Dendritic cell treated with granulocyte-macrophage colony-stimulating factor and Interleukin-4, amounts not matched to agents 40 ng/mL and 50 ng/mL, for 4 days (primary cell): ENCODE measurements at regions not wholly inside any gene's neighbourhood (a gene's known extent, or its start where the extent isn't known, plus 50 kb on each side); places are given as distances from the start of the nearest gene placed in this dataset.

Source experiments
- H3K27ac Mint-ChIP-seq: one replicate; pipeline ENCODE4 v1.8.0; 2022; ENCODE audit warnings: mild to moderate bottlenecking, mixed read lengths
- H3K27me3 Mint-ChIP-seq: one replicate; pipeline ENCODE4 v1.8.0; 2022; ENCODE audit warnings: mild to moderate bottlenecking, mixed read lengths
- H3K36me3 Mint-ChIP-seq: one replicate; pipeline ENCODE4 v1.8.0; 2022; ENCODE audit warnings: low read depth, mixed read lengths
- H3K4me1 Mint-ChIP-seq: one replicate; pipeline ENCODE4 v1.8.0; 2022; ENCODE audit warnings: low read depth, mixed read lengths
- H3K4me3 Mint-ChIP-seq: one replicate; pipeline ENCODE4 v1.8.0; 2022; ENCODE audit warnings: mild to moderate bottlenecking, moderate library complexity, mixed read lengths
- H3K9me3 Mint-ChIP-seq: one replicate; pipeline ENCODE4 v1.8.0; 2022; ENCODE audit warnings: mixed read lengths
- intact Hi-C: fragments of 100-400 bp; cut with micrococcal nuclease; formaldehyde crosslinking; loops from one replicate; pipeline ENCODE4 v1.15.0; 2022

DNA sequence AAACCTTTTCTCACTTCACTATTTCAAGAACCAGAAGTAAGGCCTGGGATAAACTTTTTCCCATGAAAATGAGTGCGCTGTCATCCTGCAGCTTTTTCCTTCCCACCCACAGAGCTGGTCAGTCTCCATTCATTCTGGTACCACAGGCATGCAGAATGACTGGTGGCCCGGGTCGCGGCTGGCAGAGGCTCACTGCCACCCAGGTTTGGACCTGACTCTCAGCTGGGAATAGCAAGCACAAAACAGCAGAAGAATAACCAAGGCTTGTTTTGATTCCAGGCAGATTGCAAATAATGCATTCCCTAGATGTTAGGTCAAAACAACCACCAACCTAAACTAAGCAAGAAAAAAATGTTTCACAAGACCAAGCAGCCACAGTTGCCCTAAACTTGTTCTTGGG, 190.5 kb upstream of the NRP1 start:
- Mint-ChIP-seq H3K36me3 (no peaks in the 10 kb centered on the region), H3K27me3 (peaks cover 16% of the 10 kb centered on the region), H3K4me1 (peaks cover 38% of the 10 kb centered on the region), H3K4me3 (no peak overlapping the region), H3K27ac (peak overlapping the region; percentile 58), H3K9me3 (peaks cover 18% of the 10 kb centered on the region)
- intact Hi-C loops = loop anchor here (10.0 kb wide), 1 partner anchor 190 kb away; the partner anchor contains the start of gene NRP1

DNA sequence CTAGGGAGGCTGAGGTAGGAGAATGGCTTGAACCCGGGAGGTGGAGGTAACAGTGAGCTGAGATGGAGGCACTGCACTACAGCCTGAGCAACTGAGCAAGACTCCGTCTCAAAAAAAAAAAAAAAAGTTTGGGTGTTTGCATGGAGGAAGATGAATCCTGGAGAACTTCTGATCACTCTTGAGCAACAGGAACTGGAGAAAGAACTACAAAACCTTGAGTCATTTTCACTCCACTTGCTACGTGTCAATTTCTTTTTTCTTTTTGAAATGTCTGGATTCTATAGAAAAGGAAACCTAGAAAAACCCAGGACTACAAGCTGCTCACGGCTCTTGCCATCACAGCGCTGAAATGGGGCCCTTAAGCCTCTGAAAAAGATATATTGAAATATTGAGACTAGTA, 189.6 kb upstream of the NRP1 start:
- Mint-ChIP-seq H3K27ac (peak overlapping the region; percentile 58), H3K9me3 (peaks cover 18% of the 10 kb centered on the region), H3K4me3 (no peak overlapping the region), H3K4me1 (peaks cover 38% of the 10 kb centered on the region), H3K27me3 (peaks cover 19% of the 10 kb centered on the region), H3K36me3 (no peaks in the 10 kb centered on the region)
- intact Hi-C loops = loop anchor here (10.0 kb wide), 1 partner anchor 189 kb away; the partner anchor contains the start of gene NRP1

- H3K27me3 Mint-ChIP-seq = peaks cover 25% of the 10 kb centered on the region
- no peak overlapping the region for H3K4me3 Mint-ChIP-seq
- H3K9me3 Mint-ChIP-seq = peaks cover 14% of the 10 kb centered on the region
- no peaks in the 10 kb centered on the region for H3K36me3 Mint-ChIP-seq
- H3K27ac Mint-ChIP-seq = peak overlapping the region; percentile 58
- intact Hi-C loops = loop anchor here (10.0 kb wide), 1 partner anchor 189 kb away; the partner anchor contains the start of gene NRP1
- H3K4me1 Mint-ChIP-seq = peaks cover 44% of the 10 kb centered on the region
These were observed 188.8 kb upstream of the NRP1 start for GRCh38 chr10:33523236-33523792.

DNA sequence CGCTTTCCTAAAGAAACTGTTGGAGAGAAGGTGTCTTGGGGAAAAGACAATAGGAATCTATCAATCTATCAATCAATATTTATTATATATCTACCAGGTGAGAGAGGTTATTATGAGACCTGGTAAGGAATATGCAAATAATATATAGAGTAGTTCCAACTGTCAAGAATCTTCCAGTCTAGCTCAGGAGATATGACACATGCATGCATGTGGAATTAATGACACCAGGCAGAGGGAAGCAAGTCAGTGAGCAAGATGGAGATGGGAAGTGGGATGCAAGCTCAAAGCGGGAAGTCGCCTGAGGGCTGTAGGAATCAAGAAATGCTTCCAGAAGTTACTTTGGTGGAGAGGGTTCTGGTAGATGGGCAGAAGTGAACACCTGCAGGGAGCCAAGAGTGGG, 187.4 kb upstream of the NRP1 start:
- no peaks in the 10 kb centered on the region for H3K36me3 Mint-ChIP-seq
- H3K27ac Mint-ChIP-seq = no peak overlapping the region
- H3K4me1 Mint-ChIP-seq = peaks cover 47% of the 10 kb centered on the region
- H3K4me3 Mint-ChIP-seq = no peak overlapping the region
- H3K9me3 Mint-ChIP-seq = peaks cover 7% of the 10 kb centered on the region
- peaks cover 24% of the 10 kb centered on the region for H3K27me3 Mint-ChIP-seq
- intact Hi-C loops = loop anchor here (10.0 kb wide), 1 partner anchor 187 kb away; the partner anchor contains the start of gene NRP1

DNA sequence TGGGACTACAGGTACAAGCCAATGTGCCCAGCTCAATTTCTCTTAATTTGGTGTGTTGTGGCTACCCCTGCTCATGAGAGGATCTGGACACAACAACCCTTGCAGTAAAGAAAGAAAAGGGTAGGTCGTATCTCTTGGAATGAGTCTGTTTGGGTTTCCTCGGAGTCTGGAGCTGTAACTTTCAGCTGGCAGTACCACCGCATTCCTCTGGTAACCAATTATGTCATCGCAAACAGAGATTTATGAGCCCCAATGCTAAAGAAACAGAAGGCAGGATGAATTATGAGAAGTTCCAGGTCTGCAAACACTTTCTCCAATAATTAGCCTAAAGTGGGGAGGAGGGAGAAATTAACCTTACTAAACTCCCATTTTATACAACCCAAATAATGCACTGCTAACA, 186.6 kb upstream of the NRP1 start:
- Mint-ChIP-seq H3K36me3 (no peaks in the 10 kb centered on the region), H3K27me3 (peaks cover 24% of the 10 kb centered on the region), H3K9me3 (peaks cover 7% of the 10 kb centered on the region), H3K27ac (no peak overlapping the region), H3K4me1 (peaks cover 47% of the 10 kb centered on the region), H3K4me3 (no peak overlapping the region)
- intact Hi-C loops = loop anchor here (10.0 kb wide), 1 partner anchor 186 kb away; the partner anchor contains the start of gene NRP1

DNA sequence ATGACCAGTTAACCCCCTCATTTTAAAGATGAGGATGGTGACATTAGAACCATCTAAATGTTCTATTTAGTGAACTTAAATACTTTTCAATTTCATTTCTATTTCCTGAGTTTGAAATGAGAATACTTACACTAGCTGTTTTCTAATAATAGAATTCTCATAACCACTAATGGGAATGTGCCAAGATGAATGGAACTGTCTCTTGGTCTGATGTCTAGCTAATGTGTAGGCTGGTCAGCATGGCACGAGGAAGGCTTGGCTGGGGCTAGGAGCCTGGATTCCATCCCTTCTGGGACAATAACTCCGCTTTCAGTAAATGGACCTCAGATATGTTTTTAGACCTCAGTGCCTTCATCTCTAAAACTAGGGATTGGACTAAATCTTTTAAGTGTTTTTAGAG, 185.8 kb upstream of the NRP1 start:
- Mint-ChIP-seq H3K9me3 (peaks cover 7% of the 10 kb centered on the region), H3K4me1 (peaks cover 41% of the 10 kb centered on the region), H3K27me3 (peaks cover 24% of the 10 kb centered on the region), H3K4me3 (no peak overlapping the region), H3K36me3 (no peaks in the 10 kb centered on the region), H3K27ac (no peak overlapping the region)
- intact Hi-C loops = loop anchor here (10.0 kb wide), 1 partner anchor 185 kb away; the partner anchor contains the start of gene NRP1

DNA sequence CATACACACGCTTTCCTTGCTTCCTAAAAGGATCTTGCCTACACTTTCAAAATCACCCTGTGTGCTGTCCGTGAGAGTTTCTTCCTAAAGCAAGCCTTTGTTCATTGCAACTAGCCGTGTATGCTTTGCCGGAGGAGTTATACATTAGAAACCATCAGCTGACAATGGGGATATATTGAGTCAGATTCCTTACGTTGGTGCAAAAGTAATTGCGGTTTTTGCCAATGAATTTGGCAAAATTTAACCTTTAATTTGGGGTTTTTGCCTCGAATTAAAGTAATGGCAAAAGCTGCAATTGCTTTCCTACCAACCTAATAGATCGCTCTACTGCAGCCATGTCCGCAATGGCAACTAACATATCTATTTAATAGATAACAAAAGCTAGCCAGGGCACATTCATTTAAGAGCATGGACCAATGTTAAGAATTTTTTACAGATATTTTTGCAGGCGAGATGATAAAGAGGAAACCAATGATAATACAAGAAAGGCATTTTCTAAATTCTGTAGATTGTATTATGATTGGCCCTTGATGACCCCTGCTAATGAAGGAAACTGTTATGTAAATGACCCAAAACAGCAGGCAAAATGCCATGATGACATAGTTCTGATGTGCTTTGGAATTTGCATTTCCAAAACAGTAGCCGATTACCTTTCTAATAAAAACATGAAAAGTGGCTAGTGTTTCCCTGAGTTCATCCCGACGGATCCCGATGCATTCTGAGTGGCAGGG, 184.8 kb upstream of the NRP1 start:
- Mint-ChIP-seq H3K27ac (no peak overlapping the region), H3K4me1 (peaks cover 32% of the 10 kb centered on the region), H3K27me3 (peaks cover 24% of the 10 kb centered on the region), H3K4me3 (no peak overlapping the region), H3K9me3 (peaks cover 7% of the 10 kb centered on the region), H3K36me3 (no peaks in the 10 kb centered on the region)
- intact Hi-C loops = no loop called here

- H3K9me3 Mint-ChIP-seq = no peaks in the 10 kb centered on the region
- no peaks in the 10 kb centered on the region for H3K36me3 Mint-ChIP-seq
- H3K4me3 Mint-ChIP-seq = no peak overlapping the region
- intact Hi-C loops = no loop called here
- no peak overlapping the region for H3K27ac Mint-ChIP-seq
- no peaks in the 10 kb centered on the region for H3K27me3 Mint-ChIP-seq
- peaks cover 26% of the 10 kb centered on the region for H3K4me1 Mint-ChIP-seq
These were observed 175.7 kb upstream of the NRP1 start for GRCh38 chr10:33510206-33510605.

DNA sequence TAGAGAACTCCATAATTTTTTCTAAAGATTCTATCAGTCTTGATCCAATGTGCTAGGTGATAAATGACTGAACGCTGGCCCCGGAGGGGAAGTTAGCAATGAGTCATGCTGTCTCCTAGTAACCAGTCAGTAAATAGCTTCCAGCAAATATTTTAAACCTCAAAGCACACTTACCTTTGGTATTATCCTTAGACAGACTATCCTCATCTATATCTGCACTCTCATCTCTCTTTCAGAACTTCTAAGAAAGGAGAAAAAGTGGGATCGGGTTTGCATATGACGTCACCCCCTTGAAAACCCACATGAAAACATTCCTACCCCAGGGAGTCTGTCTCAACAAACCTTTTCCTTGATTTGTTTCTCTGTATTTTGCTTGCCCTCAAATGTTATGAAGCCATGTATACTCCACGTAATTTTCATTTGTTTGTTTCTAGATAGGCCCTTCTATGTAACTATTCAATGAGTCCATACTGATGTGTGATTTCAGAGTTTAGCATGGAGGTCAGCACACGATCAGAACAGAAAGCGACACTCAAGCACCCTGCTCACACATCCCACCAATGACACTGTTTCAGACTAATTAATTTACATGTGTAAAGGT, 174.9 kb upstream of the NRP1 start:
- Mint-ChIP-seq H3K36me3 (no peaks in the 10 kb centered on the region), H3K27ac (peak overlapping the region; percentile 79), H3K4me3 (no peak overlapping the region), H3K27me3 (peaks cover 2% of the 10 kb centered on the region), H3K4me1 (peaks cover 26% of the 10 kb centered on the region), H3K9me3 (no peaks in the 10 kb centered on the region)
- intact Hi-C loops = loop anchor here (5.0 kb wide), 1 partner anchor 113 kb away; no protein-coding TSS in a partner anchor

- Mint-ChIP-seq H3K9me3 (no peaks in the 10 kb centered on the region), H3K27me3 (peaks cover 4% of the 10 kb centered on the region), H3K27ac (peak overlapping the region; percentile 28), H3K4me3 (no peak overlapping the region), H3K36me3 (no peaks in the 10 kb centered on the region), H3K4me1 (peaks cover 26% of the 10 kb centered on the region)
- intact Hi-C loops = loop anchor here (5.0 kb wide), 1 partner anchor 114 kb away; no protein-coding TSS in a partner anchor
These were observed 173.4 kb upstream of the NRP1 start for GRCh38 chr10:33507662-33508425.

GRCh38 chr10:33506838-33507661, 172.6 kb upstream of the NRP1 start:
- Mint-ChIP-seq H3K36me3 (no peaks in the 10 kb centered on the region), H3K9me3 (no peaks in the 10 kb centered on the region), H3K27ac (peak overlapping the region; percentile 28), H3K27me3 (peaks cover 9% of the 10 kb centered on the region), H3K4me1 (peaks cover 31% of the 10 kb centered on the region), H3K4me3 (no peak overlapping the region)
- intact Hi-C loops = loop anchor here (5.0 kb wide), 1 partner anchor 115 kb away; no protein-coding TSS in a partner anchor

GRCh38 chr10:33506391-33506790, 171.9 kb upstream of the NRP1 start:
- no peaks in the 10 kb centered on the region for H3K9me3 Mint-ChIP-seq
- no peak overlapping the region for H3K27ac Mint-ChIP-seq
- H3K4me1 Mint-ChIP-seq = peaks cover 33% of the 10 kb centered on the region
- intact Hi-C loops = loop anchor here (5.0 kb wide), 1 partner anchor 116 kb away; no protein-coding TSS in a partner anchor
- H3K4me3 Mint-ChIP-seq = no peak overlapping the region
- H3K27me3 Mint-ChIP-seq = peaks cover 9% of the 10 kb centered on the region
- no peaks in the 10 kb centered on the region for H3K36me3 Mint-ChIP-seq

DNA sequence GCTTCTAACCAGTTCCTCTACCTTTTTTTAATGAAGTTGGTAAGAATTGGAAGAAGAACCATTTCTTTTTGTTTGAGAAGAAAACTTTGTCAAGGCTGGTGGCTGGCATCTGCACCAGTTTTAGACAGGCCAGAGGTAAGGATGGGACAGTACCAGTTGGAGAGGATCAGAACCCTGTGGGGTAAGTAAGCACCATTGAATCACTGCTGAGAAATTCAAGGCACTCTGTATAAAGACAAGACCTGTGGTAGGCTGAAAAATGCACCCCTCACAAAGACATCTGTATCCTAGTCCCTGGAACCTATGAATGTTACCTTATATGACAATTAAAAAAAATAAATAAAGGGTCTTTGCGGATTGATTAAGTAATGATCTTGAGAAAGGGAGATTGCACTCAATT, 166.7 kb upstream of the NRP1 start:
- Mint-ChIP-seq H3K9me3 (no peaks in the 10 kb centered on the region), H3K36me3 (no peaks in the 10 kb centered on the region), H3K27me3 (peaks cover 27% of the 10 kb centered on the region), H3K27ac (no peak overlapping the region), H3K4me3 (no peak overlapping the region), H3K4me1 (peaks cover 7% of the 10 kb centered on the region)
- intact Hi-C loops = no loop called here
